K562 (cell line): ENCODE measurements at regions not wholly inside any gene's neighbourhood (a gene's known extent, or its start where the extent isn't known, plus 50 kb on each side); places are given as distances from the start of the nearest gene placed in this dataset.
A peak's percentile ranks its signal among the peaks of the same experiment; 100 is the strongest.

ENCODE experiments used
- ATAC-seq: fragments of 200-7000 bp; cut with Tn5 transposase; 3 replicates; pipeline ENCODE4 v1.9.1; 2020; ENCODE audit warnings: moderate library complexity
- BruUV-seq: library from RNA; stranded (reverse); fragments of 400-500 nt; replicated peaks from 2 replicates; lab custom pipeline; 2021; lab: Mats Ljungman, UMichigan
- CTCF ChIA-PET: fragments of 300-600 bp; formaldehyde crosslinking; extraction: SDS; loops from one replicate; lab custom pipeline; 2021; ENCODE audit warnings: low intra/inter-chr PET ratio; lab: Yijun Ruan, JAX
- POLR2A ChIA-PET: fragments of 300-600, 350-650 bp; sonication (Branson Sonifier 250); formaldehyde crosslinking; extraction: SDS; loops from one replicate; lab custom pipeline; 2021; ENCODE audit warnings: antibody characterized with exemption, inconsistent platforms; lab: Yijun Ruan, JAX
- DNase-seq, 4 experiments: peaks; one replicate each; pipeline versions ENCODE4 v3.0.0 to v3.0.0-alpha.2; 2011 to 2018; ENCODE audit warnings: low spot score in 3 of 4, mixed read lengths in 3 of 4; ENCODE audit errors: extremely low read depth in 1 of 4
- FAIRE-seq: peaks from 2 replicates; lab custom pipeline; 2011; peaks lifted over from hg19 to GRCh38; lab: Jason Lieb, UNC
- H2AFZ ChIP-seq: 2 replicates; pipeline ENCODE4 v1.6.0; 2011; ENCODE audit warnings: low read depth, low read length, control low read depth, inconsistent platforms
- H3K27ac ChIP-seq: fragments of 200-600 bp; 3 replicates; pipeline ENCODE4 v1.8.0; 2011; ENCODE audit warnings: low read depth, mild to moderate bottlenecking, control low read depth, inconsistent platforms, low read length, moderate library complexity, mixed read lengths; ENCODE audit errors: extremely low read depth
- H3K27me3 ChIP-seq, 2 experiments: fragments of 300-600 bp in 1 of 2; 2 replicates in 1 of 2; 3 replicates in 1 of 2; pipeline versions ENCODE4 v1.6.0 to v1.8.0; 2011; ENCODE audit warnings: inconsistent platforms in 2 of 2, low read length in 2 of 2, mild to moderate bottlenecking in 1 of 2, mixed read lengths in 1 of 2, moderate library complexity in 1 of 2; ENCODE audit not compliant: control insufficient read depth in 2 of 2, insufficient read depth in 2 of 2
- H3K36me3 ChIP-seq: fragments of 300-600 bp; 3 replicates; pipeline ENCODE4 v1.8.0; 2011; ENCODE audit warnings: mild to moderate bottlenecking, low read length, inconsistent platforms; ENCODE audit not compliant: control insufficient read depth, insufficient read depth
- H3K4me1 ChIP-seq, 2 experiments: fragments of 200-600 bp in 1 of 2; replicated peaks in 1 of 2; 2 replicates in 1 of 2; 3 replicates in 1 of 2; pipeline versions ENCODE4 v1.5.1 to v1.8.0; 2011; ENCODE audit warnings: inconsistent platforms in 2 of 2, low read length in 2 of 2, mild to moderate bottlenecking in 1 of 2, mixed read lengths in 1 of 2, moderate library complexity in 1 of 2; ENCODE audit not compliant: control insufficient read depth in 2 of 2, insufficient read depth in 2 of 2
- H3K4me2 ChIP-seq: 2 replicates; pipeline ENCODE4 v1.6.1; 2011; ENCODE audit warnings: low read length, control low read depth, inconsistent platforms, mixed read lengths; ENCODE audit not compliant: insufficient read depth
- H3K4me3 ChIP-seq: fragments of 200-600 bp; sonication (generic), shearing (Covaris generic); 2 replicates; pipeline ENCODE4 v1.5.1; 2016; ENCODE audit warnings: control low read depth, inconsistent platforms
- H3K79me2 ChIP-seq: fragments of 200-600 bp; 3 replicates; pipeline ENCODE4 v1.8.0; 2011; ENCODE audit warnings: low read length, inconsistent platforms; ENCODE audit not compliant: control insufficient read depth, insufficient read depth
- H3K9ac ChIP-seq, 2 experiments: 2 replicates each; pipeline versions ENCODE4 v1.6.0 to v1.6.1; 2011; ENCODE audit warnings: low read depth in 2 of 2, low read length in 2 of 2, control low read depth in 1 of 2, inconsistent platforms in 1 of 2, mild to moderate bottlenecking in 1 of 2, mixed read lengths in 1 of 2; ENCODE audit not compliant: insufficient read depth in 1 of 2
- H3K9me1 ChIP-seq: one replicate; pipeline ENCODE4 v1.6.0; 2011; ENCODE audit warnings: inconsistent platforms, mild to moderate bottlenecking, low read length, moderate library complexity; ENCODE audit not compliant: control insufficient read depth, insufficient read depth
- H3K9me3 ChIP-seq: replicated peaks from 2 replicates; pipeline ENCODE4 v1.5.1; 2011; ENCODE audit warnings: low read depth, low read length, inconsistent platforms; ENCODE audit not compliant: control insufficient read depth, insufficient read depth
- H4K20me1 ChIP-seq: replicated peaks from 2 replicates; pipeline ENCODE4 v1.6.1; 2011; ENCODE audit warnings: low read length, inconsistent platforms, mixed read lengths; ENCODE audit not compliant: control insufficient read depth, insufficient read depth
- BCLAF1 ChIP-seq, 2 experiments: fragments of 450-650 bp in 1 of 2; IDR thresholded peaks; 2 replicates each; pipeline ENCODE4 v1.6.1; 2011 to 2017; ENCODE audit warnings: low read depth in 2 of 2, antibody characterized with exemption in 1 of 2, borderline replicate concordance in 1 of 2, low read length in 1 of 2, mild to moderate bottlenecking in 1 of 2, mixed read lengths in 1 of 2; ENCODE audit not compliant: control insufficient read depth in 1 of 2
- CEBPG ChIP-seq, 3 experiments: fragments of 200-800 bp in 1 of 3; sonication (Bioruptor generic) in 1 of 3; sonication (generic) in 1 of 3; formaldehyde crosslinking in 1 of 3; IDR thresholded peaks in 2 of 3; conservative IDR thresholded peaks in 1 of 3; 2 replicates each; pipeline versions ENCODE4 v1.6.1 to v1.8.0; 2016 to 2022; ENCODE audit warnings: missing compliant biosample characterization in 2 of 3, missing genetic modification characterization in 2 of 3, mild to moderate bottlenecking in 1 of 3, missing genetic modification reagents in 1 of 3
- TRIM24 ChIP-seq, 2 experiments: fragments of 450-650 bp; IDR thresholded peaks; 2 replicates each; pipeline ENCODE4 v1.6.1; 2016
- WGBS: fragments of 100-300 bp; shearing (Covaris generic); methylation state at CpG from one replicate; pipeline ENCODE4 v1.1.6; 2016; ENCODE audit warnings: low coverage, mixed read lengths; ENCODE audit not compliant: insufficient coverage; ENCODE audit errors: missing lambda C conversion rate; 5-methylcytosine and 5-hydroxymethylcytosine counted together
- in situ Hi-C: fragments of 300-500 bp; cut with MboI; formaldehyde crosslinking; loops from 4 replicates; pipeline ENCODE4 v1.15.0; 2018; ENCODE audit warnings: inconsistent platforms, mixed read lengths
- intact Hi-C: fragments of 100-400 bp; cut with micrococcal nuclease; formaldehyde crosslinking; loops from 2 replicates; pipeline ENCODE4 v1.14.2; 2022

GRCh38 chr3:64940596-64941348, 253.0 kb upstream of the ADAMTS9 start:
- 42% methylated on average over 6 of the region's 10 CpGs for WGBS
- DNase-seq (no peak), FAIRE-seq (no peak)
- no peaks in the 10 kb centered on the region for H3K9me1 ChIP-seq
- H3K36me3 ChIP-seq = no peaks in the 10 kb centered on the region
- no peak overlapping the region for H2AFZ ChIP-seq
- POLR2A ChIA-PET = interaction anchor here (0.6 kb wide), 1 partner anchor 27 kb away, joined by 3 read pairs; no protein-coding TSS in a partner anchor
- peak; percentile 55; the same call in 1 of the 2 replicates for TF ChIP-seq CEBPG (CRISPR knock-in tag; IDR thresholded peaks at IDR 0.05)
- 0 out of 4 replicates have a peak, but pooled peaks of 1 of the 2 experiments have one; percentile 10 for TF ChIP-seq CEBPG (tag; conservative IDR thresholded peaks at IDR 0.05 in 1 of 2, IDR thresholded peaks at IDR 0.05 in 1 of 2)
- TF ChIP-seq BCLAF1 (IDR thresholded peaks at IDR 0.05; ENCODE audit: borderline replicate concordance in 1 of 2, control insufficient read depth in 1 of 2, low read depth in 2 of 2, low read length in 1 of 2) = no peak
- TF ChIP-seq TRIM24 (IDR thresholded peaks at IDR 0.05) = peak; percentile 72 to 85; a peak in 3 of 4 replicates
- TF ChIP-seq, all 486 proteins: peak for 2
- in situ Hi-C loops (no loop called here), intact Hi-C loops (no loop called here)
- no peak overlapping the region for H3K9ac ChIP-seq
- H3K27me3 ChIP-seq = no peaks in the 10 kb centered on the region
- no peak overlapping the region for H3K4me3 ChIP-seq
- CTCF ChIA-PET = no interaction called here
- H3K4me2 ChIP-seq = no peak overlapping the region
- H3K4me1 ChIP-seq = peaks cover 0 to 7% of the 10 kb centered on the region in 2 experiments; a peak in 4 of 5 replicates
- no peaks in the 10 kb centered on the region for H3K9me3 ChIP-seq
- no TSS peak for BruUV-seq
- no peaks in the 10 kb centered on the region for H4K20me1 ChIP-seq
- ATAC-seq = no peak
- no peak overlapping the region for H3K27ac ChIP-seq
- H3K79me2 ChIP-seq = no peaks in the 10 kb centered on the region
